HL-60 (cell line): ENCODE measurements at regions not wholly inside any gene's neighbourhood (a gene's known extent, or its start where the extent isn't known, plus 50 kb on each side); places are given as distances from the start of the nearest gene placed in this dataset.

ENCODE experiments used
- CTCF ChIP-seq: IDR thresholded peaks from one replicate; pipeline ENCODE4 v1.5.1; 2011; ENCODE audit warnings: low read length, control low read depth, inconsistent platforms; ENCODE audit not compliant: insufficient read depth
- GABPA ChIP-seq: IDR thresholded peaks from 2 replicates; pipeline ENCODE4 v1.6.1; 2012; ENCODE audit warnings: low read depth
- POLR2AphosphoS5 ChIP-seq: IDR thresholded peaks from 2 replicates; pipeline ENCODE4 v1.6.1; 2012; ENCODE audit warnings: low read depth
- REST ChIP-seq: IDR thresholded peaks from 2 replicates; pipeline ENCODE4 v1.6.1; 2012; ENCODE audit warnings: low read depth; ENCODE audit not compliant: insufficient replicate concordance
- SPI1 ChIP-seq: IDR thresholded peaks from 2 replicates; pipeline ENCODE4 v1.6.1; 2012; ENCODE audit warnings: low read depth, mild to moderate bottlenecking, borderline replicate concordance

GRCh38 chr13:107843681-107844080 is 371.7 kb downstream of the LIG4 start:
- TF ChIP-seq CTCF (no peak), POLR2AphosphoS5 (no peak), REST (no peak), GABPA (no peak), SPI1 (no peak)
